ENCODE measurements at regions not wholly inside any gene's neighbourhood (a gene's known extent, or its start where the extent isn't known, plus 50 kb on each side); places are given as distances from the start of the nearest gene placed in this dataset.

- Histone ChIP-seq H3K9me3 (no peaks in the 10 kb centered on the region), H3K27me3 (no peaks in the 10 kb centered on the region), H3K4me3 (no peak overlapping the region), H3K36me3 (no peaks in the 10 kb centered on the region), H3K4me1 (peaks cover 0 to 4% (median under 1%) of the 10 kb centered on the region in 4 donors), H3K27ac (no peak overlapping the region)
- TF ChIP-seq CTCF (IDR thresholded peaks at IDR 0.05) = no peak
- TF ChIP-seq POLR2A (IDR thresholded peaks at IDR 0.05) = no peak
- TF ChIP-seq POLR2AphosphoS5 (IDR thresholded peaks at IDR 0.05) = no peak
- TF ChIP-seq EP300 (IDR thresholded peaks at IDR 0.05) = no peak
- intact Hi-C loops (cut with DNase I; ENCODE audit: low total_unique reads) = no loop called here
- WGBS, 5 donors = 75 to 87% (median 77%) methylated on average over 10 of the region's 10 CpGs
- DNase-seq = no peak
Measured at GRCh38 chr2:173657996-173658717, 303.5 kb downstream of the CDCA7 start.

- Histone ChIP-seq H3K27me3 (no peaks in the 10 kb centered on the region), H3K27ac (no peak overlapping the region), H3K4me3 (no peak overlapping the region), H3K4me1 (no peaks in the 10 kb centered on the region), H3K36me3 (no peaks in the 10 kb centered on the region), H3K9me3 (no peaks in the 10 kb centered on the region)
- 66 to 93% (median 79%) methylated on average over 2 of the region's 2 CpGs for WGBS, 5 donors
- intact Hi-C loops (cut with DNase I; ENCODE audit: low total_unique reads) = no loop called here
- TF ChIP-seq POLR2A (IDR thresholded peaks at IDR 0.05) = no peak
- no peak for TF ChIP-seq POLR2AphosphoS5 (IDR thresholded peaks at IDR 0.05)
- TF ChIP-seq CTCF (IDR thresholded peaks at IDR 0.05) = no peak
- no peak for TF ChIP-seq EP300 (IDR thresholded peaks at IDR 0.05)
- no peak for DNase-seq
Measured at GRCh38 chr2:173658946-173659371, 304.3 kb downstream of the CDCA7 start.

- Histone ChIP-seq H3K4me1 (no peaks in the 10 kb centered on the region), H3K27me3 (no peaks in the 10 kb centered on the region), H3K9me3 (no peaks in the 10 kb centered on the region), H3K4me3 (no peak overlapping the region), H3K27ac (no peak overlapping the region), H3K36me3 (no peaks in the 10 kb centered on the region)
- intact Hi-C loops (cut with DNase I; ENCODE audit: low total_unique reads) = no loop called here
- TF ChIP-seq CTCF (IDR thresholded peaks at IDR 0.05) (no peak), POLR2AphosphoS5 (IDR thresholded peaks at IDR 0.05) (no peak), EP300 (IDR thresholded peaks at IDR 0.05) (no peak), POLR2A (IDR thresholded peaks at IDR 0.05) (no peak)
- no peak for DNase-seq
- whole genome bisulfite sequencing, 5 donors = 93 to 99% (median 96%) methylated on average over 8 of the region's 8 CpGs
Measured at GRCh38 chr2:173659509-173659908, 304.8 kb downstream of the CDCA7 start.

GRCh38 chr2:173661586-173661985 is 303.6 kb downstream of the SP3 start:
- Histone ChIP-seq H3K27me3 (no peaks in the 10 kb centered on the region), H3K36me3 (no peaks in the 10 kb centered on the region), H3K9me3 (no peaks in the 10 kb centered on the region), H3K4me3 (no peak overlapping the region), H3K4me1 (no peaks in the 10 kb centered on the region), H3K27ac (no peak overlapping the region)
- intact Hi-C loops (cut with DNase I; ENCODE audit: low total_unique reads) = no loop called here
- no peak for DNase-seq
- TF ChIP-seq CTCF (IDR thresholded peaks at IDR 0.05) (no peak), POLR2AphosphoS5 (IDR thresholded peaks at IDR 0.05) (no peak), EP300 (IDR thresholded peaks at IDR 0.05) (no peak), POLR2A (IDR thresholded peaks at IDR 0.05) (no peak)
- WGBS, 5 donors = 78 to 95% (median 93%) methylated on average over 2 of the region's 2 CpGs

Data from stomach (tissue), 8 donors.